Stimulated activated CD4-positive, alpha-beta T cell treated with anti-CD3 and anti-CD28 coated beads, Interleukin-15, amount 100 ng/mL, for 1 hour (primary cell): ENCODE measurements at regions not wholly inside any gene's neighbourhood (a gene's known extent, or its start where the extent isn't known, plus 50 kb on each side); places are given as distances from the start of the nearest gene placed in this dataset.
A peak's percentile ranks its signal among the peaks of the same experiment; 100 is the strongest.

Experiments
- DNase-seq, 2 donors: peaks; one replicate each; pipeline ENCODE4 v3.0.0-alpha.2; 2020; ENCODE audit warnings: low read depth in 1 of 2, low spot score in 1 of 2

DNA sequence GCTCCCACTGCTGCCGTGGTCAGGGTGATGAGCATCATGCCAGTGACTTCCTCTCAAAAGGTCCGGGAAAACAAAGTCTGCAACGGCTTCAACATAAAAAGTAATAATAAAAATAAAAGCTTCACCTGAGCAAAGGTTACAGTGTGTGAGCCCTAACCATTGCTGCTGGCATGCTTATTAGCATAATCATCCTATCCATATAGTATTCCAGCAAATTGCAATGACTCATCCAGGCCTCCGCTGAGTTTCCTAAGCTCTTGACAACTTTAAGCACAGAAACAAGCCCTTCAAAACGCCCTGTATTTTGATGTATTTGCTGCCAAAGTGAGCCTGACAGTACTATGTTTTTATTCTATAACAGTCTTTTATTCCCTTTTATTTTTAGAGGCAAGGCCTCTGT is 100.5 kb downstream of the AASDH start:
- no peak for DNase-seq

DNA sequence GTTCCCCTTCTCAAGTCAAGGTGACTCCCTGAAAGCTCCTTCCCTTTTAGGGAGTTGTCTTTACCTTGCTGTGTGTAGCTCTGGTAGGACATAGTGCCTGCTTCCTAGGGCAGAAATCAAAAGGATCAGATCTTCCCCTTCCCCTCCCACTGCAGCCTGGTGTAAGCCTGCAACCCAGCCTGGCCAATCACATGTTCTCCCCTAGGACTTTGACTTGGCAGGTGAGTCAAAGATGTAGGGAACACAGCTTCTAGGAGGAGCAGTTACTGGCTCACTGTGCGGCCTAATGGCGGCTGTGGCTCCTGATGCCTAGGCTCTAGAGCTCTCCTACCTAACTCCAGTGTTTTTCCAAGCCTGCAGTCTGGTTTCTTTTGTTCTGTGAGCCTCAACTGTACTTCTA is 103.9 kb downstream of the AASDH start:
- DNase-seq, result no peak

DNA sequence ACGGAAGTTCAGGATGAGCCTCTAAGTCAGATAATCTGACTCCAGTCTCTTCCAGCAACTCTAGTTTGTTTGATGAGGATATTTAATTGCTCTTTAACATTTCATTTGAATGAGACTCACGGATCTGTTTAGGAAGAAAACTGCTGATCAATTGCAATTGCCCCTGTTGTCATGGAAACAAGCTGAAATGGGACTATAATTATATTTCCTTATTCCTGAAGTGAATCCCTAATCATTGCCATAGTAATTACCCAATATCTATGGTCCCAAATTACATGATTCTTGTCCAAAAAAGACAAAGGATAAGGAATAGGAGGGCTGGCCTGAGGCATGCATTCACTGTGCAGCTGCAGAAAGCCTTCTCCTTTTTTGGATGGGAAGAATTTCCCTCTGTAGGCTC is 105.3 kb downstream of the AASDH start:
- DNase-seq, result no peak

DNA sequence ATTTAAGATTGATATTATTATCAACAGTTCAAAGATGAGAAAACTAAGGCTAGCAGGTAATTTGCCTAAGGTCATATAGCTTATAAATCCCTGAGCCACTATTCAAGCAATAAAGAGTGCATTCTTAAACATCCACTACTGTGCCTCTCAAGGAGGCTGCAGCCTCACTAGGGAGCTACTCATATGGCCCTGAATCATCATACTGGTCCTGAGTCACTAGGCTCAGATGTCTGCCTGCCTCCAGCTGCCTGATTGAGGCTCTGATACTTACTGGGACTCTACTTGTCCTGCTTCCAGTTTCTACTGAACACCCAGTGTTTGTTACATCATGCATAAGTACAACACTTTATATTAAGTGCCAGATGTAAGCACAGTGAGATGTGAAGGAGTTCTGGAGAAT is 110.7 kb downstream of the AASDH start:
- DNase-seq, result no peak

DNA sequence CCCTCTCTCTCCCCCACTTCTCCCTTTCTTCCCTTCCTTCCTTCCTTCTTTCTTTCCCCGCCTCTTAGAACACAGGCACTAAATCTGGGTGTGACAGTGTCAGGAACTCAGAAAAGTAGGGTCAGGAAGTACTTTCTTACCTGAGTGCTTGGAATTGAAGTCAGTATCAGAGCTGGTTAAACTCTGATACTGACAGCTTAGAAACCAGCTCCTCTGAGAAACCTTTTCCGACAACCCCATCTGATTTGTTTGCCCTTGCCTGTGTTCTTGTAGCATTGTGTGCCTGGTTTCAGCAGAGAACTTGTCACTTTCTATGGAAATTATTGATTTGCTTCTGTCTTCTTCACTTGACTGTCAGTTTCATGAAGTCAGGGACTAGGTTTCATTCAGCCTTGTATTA is 113.9 kb downstream of the AASDH start:
- DNase-seq, result no peak

DNA sequence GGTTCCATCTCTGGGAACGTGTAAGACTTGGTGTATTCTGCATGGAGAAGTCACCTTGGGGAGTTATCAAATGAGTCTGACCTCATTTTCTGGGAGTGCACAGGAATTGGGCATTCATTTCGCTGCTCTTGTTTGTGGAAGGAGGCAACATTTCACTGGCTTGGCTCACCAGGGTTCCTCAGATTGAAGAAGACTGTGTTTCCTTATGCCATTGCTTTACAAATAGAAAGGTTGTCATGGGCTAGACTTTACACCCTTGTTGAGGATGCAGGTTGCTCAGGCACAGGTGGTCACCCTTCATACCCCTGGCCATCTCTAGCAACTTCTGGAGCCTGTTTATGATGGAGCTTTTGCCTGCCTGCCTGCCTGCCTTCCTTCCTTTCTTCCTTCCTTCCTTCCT is 114.4 kb downstream of the AASDH start:
- DNase-seq, result no peak

DNA sequence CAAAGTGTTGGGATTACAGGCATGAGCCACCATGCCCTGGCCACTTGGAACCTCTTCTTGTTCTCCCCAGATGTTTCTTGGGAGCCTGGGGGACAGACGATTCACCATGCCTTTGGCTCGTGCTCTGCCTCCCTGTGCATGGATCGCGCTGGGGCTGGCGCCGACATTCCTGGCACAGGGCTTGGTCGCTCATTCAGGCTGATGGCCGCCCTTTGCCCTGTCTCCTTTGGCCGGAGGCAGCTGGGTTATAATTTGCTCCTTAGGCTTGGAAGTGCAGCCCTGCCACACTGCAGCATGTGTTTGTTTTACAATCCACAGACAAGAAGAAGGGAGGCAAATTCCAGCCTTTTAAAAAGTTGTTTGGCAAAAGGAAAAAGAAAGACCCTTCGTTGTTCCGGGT is 115.3 kb downstream of the AASDH start:
- DNase-seq, result no peak

DNA sequence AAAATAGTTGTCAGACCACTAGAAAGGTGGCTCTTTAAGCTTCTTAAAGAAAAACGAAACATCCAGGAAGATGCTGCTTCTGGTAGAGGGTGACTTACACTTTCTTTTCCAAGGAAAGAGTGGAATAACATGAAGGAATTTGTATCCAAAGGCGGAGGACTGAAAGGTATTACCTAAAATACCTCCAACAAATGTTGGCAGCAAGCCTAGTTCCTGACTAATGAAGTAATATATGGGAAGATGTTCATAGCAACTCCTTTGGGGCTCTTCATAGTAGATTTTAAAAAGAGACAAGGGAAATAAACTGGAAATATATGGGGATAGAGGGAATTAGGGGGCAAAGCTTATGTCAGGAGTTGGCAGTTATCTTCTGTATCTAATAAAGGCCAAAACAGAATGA is 116.2 kb downstream of the AASDH start:
- no peak for DNase-seq

DNA sequence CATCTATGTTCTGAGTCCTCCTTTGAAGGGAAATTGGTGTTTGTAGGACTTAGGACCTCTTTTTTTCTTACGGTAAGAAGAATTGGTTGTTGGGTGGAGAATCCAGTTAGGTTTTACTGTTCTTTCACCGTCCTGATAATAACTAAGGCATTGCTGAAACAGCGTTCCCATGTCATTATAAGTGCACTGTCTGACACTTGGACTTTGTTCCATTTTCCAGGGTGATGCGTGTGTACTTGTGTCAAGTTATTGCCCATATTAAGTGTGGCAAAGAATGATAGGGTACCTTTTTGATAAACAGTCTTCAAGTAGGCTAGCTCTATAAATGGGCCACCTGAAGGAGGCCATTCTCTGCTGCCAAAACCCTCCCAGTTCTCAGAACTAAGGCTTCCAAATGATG is 119.7 kb downstream of the AASDH start:
- no peak for DNase-seq

DNA sequence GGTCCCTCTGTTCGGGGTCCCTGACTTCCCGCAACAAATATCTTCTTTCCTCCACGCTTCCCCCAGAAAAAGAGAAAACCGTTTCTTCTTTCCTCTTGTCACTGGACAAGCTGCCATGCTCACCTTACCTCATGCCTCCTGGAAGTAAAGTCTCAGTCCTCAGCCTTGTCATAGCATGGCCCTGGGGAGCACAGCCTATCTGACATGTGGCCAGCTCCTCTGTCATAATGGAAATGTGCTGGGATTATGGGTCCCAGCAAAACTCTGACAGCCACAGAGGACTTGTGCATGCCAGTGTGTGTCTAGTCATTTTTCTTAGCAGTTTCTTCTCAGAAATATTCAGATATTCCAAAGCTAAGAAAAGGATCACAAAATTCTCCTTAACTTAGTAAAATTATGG is 122.4 kb downstream of the AASDH start:
- no peak for DNase-seq

DNA sequence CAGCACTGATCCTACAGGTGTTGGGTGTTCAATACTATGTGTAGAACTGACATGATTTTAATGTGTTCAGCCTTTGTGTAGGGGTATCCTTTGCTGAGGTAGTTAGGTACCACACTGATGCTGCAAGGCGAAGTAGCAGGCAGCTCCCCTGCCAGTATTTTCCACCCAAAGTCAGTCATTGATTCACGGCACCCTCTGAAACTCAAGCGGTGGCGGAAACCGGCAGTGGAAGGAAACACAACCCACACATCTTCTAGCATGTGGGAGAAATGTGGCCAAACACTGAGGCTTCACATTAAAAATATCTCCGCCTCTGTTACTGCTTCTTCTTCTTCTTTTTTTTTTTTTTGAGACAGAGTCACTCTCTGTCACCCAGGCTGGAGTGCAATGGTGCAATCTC is 126.3 kb downstream of the AASDH start:
- DNase-seq, result peak in 1 of 2 donors; percentile 16

DNA sequence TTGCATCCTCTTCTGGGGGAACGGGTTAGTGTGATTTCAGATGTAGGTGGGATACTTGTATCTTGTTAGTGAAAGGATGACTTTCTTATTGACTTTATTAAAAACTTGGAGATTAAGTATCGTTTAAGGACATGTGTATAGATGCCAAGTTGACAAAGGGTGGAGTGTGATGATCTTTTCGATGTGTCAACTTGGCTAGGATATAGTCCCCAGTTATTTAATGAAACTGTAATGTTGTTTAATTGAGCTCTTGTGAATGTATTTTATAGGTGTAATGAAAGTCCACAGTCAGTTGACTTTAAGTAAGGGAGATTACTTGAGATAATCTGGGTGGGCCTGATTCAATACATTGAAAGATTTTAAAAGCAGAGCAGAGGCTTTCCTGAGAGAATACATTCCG is 127.0 kb downstream of the AASDH start:
- DNase-seq, result no peak

DNA sequence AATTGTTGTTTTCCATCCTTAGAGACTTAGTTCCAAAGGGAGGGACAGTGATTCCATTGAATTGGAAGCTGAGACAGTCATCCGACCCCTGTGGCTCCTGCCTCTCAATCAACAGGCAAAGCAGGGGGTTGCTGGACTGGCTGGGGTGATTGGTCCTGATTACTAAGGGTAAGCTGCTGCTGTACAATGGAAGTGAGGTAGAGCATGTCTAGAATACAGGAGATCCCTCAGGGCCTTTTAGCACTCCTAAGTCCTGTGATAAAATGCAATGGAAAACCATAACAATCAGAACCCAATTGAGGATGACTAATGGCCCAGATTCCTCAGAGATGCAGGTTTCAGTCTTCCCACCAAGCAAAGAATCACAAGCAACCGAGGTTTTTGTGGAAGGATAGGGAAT is 127.6 kb downstream of the AASDH start:
- DNase-seq, result no peak

DNA sequence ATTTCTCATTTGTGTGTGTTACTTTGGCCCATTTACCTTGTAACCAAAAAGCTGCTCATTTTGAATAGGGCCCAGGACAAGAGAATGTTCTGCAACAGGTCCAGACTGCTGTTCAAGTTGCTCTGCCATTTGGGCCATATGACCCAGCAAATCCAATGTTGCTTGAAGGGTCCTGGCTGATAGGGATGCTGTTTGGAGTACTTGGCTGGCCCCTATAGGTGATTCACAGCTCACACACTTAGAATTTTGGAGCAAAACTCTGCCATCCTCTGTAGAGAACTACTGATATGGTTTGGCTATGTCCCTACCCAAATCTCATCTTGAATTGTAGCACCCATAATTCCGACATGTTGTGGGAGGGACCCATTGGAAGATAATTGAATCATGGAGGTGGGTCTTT is 131.5 kb downstream of the AASDH start:
- no peak for DNase-seq

DNA sequence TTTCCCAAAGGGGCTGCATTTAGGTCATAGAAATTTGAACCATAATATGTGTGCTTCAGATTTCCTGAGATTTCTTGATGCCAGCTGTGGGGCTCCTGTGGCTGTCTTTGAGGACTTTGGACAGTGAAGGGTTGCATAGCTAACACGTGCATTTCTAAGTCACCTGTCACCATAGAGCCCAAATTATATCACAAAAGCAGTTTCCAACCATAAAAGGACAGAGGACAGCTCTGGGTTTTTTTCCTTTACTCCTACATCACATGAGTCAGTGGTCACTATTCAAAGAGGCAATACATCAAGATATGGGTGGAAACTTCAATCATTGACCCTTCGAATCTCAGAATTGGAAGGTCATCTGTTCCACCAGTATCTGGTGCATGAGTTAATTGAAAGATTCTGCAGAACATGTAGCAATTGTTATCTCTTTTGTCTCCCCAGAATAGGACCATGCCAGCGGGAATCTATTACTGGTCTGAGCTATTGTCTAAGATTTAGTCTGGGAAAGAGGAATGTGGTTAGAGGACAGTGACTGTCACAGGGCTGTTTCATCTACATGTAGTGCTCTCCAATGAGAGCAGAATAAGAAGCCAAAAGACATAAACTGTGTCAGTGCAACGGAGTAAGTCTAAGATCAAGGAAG is 133.5 kb downstream of the AASDH start:
- DNase-seq, result no peak

DNA sequence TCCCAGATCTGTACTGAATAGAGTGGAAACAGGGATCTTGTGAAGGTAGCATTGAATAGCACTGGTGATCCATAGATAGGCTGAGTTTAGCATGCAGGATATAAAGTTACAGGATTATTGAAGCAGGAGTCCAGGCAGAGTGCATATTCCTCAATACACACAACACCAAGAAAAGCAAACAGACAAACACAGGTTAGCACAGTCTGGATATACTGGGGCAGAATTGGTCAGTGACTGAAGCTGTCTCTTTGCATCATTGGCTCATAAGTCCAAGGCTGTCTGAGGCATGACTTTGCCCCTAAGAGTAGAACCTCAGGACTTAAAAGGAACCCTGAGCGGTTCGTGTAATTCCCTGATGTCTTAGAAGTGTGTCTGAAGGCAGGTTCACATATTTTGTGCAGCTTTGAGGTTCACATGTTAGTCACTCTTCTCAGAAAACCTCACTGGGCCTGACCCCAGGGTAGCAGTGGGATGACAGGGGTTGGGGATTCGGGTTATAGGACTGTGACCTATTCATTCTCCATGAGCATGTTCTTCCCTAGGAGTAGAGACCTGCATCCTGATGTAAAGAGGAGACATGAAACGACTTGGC is 134.6 kb downstream of the AASDH start:
- DNase-seq, result no peak

DNA sequence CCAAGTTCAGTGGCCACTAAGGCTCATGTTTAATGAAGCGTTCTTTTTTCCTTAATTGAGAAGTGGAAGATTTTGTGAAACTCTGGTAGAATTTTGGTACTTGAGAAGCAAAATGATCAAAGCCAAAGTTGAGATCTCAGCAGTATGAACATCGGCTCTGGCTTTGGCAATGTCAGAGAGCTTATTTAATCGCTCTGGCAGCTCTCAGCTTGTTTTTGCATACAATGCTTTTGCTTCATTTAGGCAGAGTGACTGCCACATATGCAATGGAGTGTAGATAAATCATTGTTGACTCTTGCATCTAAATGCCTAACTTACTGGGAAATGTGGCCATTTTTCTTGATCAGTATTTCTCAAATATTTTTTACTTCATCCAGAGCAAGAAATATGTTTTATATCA is 135.7 kb downstream of the AASDH start:
- DNase-seq, result no peak

DNA sequence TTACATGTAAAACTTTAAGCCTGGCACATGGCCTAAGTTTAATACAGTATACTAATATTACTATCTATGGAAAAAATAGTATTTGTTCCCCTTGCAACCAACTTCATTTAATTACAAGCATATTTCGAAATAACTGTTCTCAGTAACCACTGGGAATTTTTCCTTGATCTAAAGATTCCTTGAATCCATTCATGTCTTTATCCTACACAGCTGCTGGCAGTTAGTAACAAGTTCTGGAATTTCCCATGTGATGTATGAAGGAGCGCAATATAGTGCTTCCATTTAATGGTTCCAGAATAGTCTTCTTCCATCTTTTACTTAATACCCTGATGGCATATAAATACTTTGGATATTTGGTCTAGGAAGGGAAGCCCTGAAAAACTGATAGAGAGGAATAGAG is 136.5 kb downstream of the AASDH start:
- no peak for DNase-seq

DNA sequence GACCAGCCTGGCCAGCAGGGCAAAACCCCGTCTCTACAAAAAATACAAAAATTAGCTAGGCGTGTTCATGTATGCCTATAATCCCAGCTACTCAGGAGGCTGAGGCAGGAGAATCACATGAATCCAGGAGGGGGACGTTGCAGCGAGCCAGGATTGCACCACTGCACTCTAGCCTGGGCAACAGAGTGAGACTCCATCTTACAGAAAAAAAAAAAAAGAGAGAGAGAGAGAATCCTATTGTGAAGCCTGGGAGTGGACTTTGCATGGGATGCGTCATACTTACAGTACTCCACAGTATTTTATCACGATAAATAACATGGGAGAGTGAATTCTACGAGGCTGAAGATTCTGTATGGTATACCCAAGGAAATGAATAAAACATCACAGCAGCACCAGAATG is 139.6 kb downstream of the AASDH start:
- DNase-seq, result no peak

DNA sequence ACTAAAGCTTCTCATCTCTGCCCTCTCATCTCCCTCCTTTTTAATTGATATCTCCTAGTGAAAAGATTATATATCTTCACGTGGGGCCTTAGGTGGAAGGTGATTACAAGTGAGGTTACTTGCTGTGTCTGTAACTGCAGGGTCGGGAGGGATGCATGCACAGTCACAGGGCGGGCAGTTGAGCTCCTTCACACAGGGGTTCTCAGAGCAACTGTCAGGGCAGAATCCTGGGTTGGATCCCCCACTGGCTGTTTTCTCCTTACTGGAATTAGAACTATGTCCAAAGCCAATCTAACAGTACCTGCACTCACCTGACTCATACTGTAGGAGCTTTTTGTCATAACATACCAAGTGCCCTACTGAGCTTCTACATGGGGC is 141.1 kb downstream of the AASDH start:
- no peak for DNase-seq

DNA sequence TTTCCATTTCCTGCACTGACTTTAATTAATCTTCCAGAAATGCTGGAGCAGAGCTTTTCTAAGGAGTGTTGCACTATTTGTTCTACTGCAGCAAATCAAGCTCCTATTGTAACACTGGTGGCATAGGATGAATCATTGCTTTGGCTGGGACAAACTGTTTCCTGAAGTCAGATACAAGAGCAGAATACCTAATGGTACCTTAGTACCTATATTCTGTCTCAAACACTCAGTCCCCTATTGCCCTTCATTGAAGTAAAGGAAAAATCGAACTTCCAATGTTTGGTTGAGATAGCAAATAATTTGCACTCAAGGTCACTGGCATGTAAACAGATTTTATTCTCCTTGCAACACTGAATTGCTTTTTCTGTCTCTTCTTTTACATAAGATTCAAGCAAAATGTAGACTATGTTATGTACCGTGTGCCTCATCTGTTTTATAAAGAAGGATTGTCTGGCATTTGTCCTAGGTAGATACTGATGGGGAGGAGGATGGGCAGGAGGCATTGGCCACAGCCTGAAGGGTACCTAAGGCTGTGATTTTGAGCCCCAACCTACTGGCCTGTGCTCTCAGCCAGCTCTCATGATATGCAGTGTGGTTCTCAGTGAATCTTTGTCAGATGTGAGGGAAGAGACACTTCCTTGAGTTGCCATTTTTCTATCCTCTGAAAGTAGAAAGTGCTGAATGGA is 141.6 kb downstream of the AASDH start:
- no peak for DNase-seq

DNA sequence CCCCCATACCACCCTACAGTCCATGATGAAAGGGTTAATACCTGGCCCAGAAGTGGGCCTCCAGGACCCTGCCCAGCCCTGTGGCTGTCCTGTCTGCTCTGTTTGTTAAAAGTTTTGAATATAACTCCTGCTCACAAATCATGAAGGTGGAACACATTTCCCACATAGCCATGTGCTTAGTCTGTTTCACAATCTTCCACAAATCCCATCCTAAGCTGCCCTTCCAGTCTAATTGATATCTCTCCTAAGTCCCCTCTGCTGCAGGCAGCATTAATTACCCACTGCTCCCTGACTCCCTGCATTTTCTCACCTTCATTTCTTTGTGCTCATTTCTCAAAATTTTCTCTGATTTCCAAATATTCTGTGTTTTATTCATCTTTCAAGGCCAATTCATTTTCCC is 142.6 kb downstream of the AASDH start:
- no peak for DNase-seq

DNA sequence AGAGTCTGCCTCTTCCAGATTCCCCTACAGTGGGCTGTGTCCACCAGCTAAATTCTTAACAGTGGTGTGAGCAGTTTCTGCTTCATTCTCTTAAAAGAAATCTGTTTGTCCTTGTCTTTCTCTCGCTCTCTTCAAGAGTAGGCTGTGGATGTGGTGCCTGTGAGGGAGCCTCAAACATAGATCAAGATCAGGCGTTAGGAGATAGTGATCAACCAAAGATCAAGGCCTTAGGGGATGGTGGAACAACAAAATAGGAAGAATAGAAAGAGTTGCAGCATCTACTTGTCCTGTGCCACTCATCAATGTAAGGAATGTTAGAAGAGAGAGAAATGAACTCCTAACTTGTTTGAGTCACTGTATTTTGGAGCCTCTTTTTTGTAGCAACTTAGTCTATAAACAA is 144.2 kb downstream of the AASDH start:
- DNase-seq, result no peak
